ENCODE measurements at regions not wholly inside any gene's neighbourhood (a gene's known extent, or its start where the extent isn't known, plus 50 kb on each side); places are given as distances from the start of the nearest gene placed in this dataset.
"Not testable (repeated sequence)": the region's sequence is repeated elsewhere in the genome, so short reads cannot be mapped to it uniquely, and the experiment has no call there.

DNA sequence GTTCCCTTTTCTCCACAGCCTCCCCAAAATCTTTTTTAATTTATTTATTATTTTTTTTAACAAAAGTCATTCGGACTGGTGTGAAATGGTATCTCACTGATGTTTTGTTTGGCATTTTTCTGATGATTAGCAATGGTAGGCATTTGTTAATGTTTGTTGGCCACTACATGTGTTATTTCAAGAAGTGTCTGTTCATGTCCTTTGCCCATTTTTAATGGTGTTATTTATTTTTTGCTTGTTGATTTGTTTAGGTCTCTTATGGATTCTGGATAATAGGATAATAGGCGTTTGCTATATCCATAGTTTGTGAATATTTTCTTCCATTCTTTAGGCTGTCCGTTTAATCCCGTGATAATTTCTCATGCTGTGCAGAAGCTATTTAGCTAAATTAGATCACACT, 596.5 kb upstream of the DEFB115 start:
- DNase-seq (ENCODE audit: low read depth), result not testable (repeated sequence)

- not testable (repeated sequence) for DNase-seq (ENCODE audit: low read depth)
Measured at GRCh38 chr20:30668418-30668817, 589.0 kb upstream of the DEFB115 start.

DNA sequence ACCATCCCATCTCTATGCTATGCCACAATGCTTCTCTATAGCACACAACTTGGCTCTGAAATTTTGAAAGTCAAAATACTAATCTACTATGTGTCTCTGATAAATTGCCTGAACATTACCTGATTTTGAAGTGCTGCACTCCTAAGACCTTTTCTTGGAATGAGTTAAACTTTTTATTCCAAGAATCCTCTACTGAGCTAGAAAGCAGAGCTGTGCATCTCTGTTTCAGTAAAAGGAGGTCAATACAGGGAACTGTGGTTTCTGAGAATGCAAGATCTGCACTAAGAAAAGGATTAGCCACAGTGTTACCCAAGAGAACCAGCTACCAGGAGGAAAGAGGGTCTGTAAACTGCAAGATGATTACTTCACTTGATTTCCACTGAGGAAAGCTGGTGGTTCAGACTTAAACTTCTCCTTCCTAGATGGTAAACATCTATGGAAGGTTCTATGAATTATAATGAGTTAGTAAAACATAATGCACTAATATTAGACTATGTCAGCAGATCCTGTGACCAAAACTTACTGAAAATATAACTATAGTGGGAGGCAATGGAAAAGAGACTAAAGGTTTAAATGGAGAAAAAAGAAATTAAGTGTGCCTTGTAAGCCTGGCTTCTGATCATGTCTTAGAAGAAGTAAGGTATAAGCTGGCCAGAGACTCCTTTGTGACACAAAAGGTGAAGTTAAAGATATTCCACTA, 588.0 kb upstream of the DEFB115 start:
- DNase-seq (ENCODE audit: low read depth), result not testable (repeated sequence)

DNA sequence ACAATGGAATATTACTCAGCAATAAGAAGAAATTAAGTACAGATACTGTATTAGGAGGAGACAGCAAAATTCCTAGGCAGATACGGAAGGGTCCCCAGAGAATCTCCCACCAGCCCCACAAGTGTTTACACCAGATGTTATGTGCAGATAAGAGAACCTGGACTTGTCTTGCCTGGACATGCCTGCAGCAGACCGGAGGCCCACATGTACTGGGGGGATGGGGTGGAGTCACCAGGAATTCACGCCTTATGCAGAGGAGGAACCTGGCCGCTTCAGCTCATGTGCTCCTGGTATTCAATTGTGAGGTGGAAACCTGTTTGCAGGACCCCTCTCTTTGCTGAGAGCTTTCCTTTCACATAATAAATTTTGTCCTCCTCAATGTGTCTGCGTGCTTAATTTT, 586.3 kb upstream of the DEFB115 start:
- not testable (repeated sequence) for DNase-seq (ENCODE audit: low read depth)

GRCh38 chr20:30675988-30676564, 581.4 kb upstream of the DEFB115 start:
- not testable (repeated sequence) for DNase-seq (ENCODE audit: low read depth)

DNA sequence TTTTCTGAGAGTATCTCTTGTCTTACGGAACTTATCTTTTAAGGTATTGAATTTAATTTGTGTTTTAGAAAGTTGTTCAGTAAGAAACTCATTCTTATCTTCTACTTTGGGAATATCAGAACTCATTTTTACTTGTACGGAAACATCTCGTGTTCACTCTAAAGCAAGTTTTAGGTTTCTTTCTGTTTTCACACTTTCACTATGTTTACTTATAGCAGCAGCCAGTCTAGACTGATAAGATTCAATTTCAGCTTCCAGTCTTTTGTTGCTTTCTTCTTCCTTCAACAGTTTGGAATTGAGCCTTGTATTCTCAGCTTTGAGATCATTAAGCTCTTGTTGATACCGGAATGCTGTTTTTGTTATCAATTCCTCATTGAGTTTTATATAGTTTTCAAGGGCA, 575.2 kb upstream of the DEFB115 start:
- DNase-seq (ENCODE audit: low read depth), result not testable (repeated sequence)

GRCh38 chr20:30712861-30713260, 544.6 kb upstream of the DEFB115 start:
- not testable (repeated sequence) for DNase-seq (ENCODE audit: low read depth)

DNA sequence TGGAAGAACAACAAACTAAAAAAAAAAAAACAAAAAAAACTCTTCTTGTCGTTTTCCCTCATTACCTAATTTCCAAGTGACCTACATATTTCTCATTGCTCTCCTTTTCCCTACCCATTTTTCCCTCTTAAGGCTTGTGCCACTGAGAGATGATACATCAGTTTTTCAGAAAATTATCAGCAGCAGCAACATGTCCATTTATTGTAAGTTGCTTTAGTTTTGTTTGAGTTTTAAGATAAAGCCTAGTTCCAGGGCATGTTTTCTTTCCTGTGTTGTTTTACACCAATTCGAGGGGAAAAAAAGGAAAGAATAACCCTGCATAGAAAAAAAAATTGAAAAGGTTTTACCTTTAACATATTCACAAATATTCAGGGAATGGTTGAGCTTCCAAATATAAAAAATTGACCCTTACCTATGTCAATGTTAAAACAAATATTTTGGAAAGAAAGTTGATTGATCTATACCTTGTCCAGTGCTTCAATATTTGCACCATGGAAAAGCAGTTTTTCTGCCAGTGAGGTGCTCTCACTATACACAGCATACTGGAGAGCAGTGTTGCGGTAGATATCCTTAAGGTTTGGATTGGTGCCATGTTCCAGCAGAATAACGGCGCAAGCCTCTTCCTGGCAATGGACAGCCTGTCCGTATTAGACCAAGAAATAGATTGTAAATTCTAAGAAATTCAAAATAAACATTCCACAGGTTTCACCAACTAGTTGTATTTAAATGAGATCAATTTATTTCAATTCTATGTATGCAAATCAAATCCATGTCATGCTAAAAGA, 537.9 kb upstream of the DEFB115 start:
- not testable (repeated sequence) for DNase-seq (ENCODE audit: low read depth)

DNA sequence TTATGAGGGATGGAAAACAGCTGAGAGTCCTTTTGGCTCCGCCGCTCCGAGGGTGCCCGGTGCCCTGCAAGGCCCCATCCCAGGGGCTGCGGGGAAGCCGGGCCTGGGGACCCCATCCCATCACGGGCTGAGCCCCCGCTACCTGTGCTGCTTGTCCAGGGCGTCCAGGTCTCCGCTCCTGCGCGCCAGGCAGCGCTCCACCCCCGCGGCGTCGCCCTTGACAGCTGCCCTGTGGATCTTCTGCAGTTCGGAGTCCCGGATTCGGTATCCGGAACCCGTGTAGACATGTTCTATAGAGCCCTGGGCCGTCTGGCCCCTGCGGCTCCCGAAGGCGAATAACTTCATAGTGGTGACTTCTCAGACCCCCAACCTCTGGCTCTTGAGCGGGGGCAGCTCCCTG, 534.0 kb upstream of the DEFB115 start:
- not testable (repeated sequence) for DNase-seq (ENCODE audit: low read depth)

DNA sequence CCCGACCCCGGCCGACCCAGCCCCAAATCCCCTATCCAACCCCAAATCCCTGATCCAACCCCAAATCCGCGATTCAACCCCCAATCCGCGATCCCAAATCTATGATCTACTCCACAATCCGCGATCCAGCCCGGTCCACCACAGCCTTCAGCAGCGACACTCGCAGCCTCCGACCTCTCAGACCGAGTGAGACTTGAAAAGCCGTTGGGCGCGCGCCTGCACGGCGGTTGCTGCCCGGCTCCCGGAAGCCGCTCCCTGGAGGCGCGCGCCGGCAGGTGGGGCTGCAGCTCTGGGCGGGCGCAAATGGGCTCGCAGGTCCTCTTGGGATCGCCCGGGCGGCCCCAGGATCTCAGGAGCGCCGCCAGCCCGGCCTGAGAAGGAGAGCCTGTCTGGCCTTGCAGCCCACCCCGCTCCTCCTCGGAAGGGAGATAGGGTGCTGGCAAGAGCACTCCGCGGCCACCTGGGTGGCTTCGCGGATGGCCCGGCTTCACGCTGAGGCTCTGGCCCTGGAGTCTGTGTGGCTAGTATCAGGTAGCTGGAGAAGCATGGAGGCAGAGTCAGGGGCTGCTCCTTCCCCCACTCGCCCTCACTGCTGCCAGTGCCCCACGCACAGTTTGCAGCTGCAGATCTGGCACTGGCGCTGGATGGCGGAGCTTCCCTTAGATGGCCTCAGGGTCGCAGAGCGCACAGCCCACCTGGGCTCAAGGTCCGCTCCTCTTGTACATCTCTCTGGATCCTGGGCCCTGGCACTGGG, 533.4 kb upstream of the DEFB115 start:
- not testable (repeated sequence) for DNase-seq (ENCODE audit: low read depth)

DNA sequence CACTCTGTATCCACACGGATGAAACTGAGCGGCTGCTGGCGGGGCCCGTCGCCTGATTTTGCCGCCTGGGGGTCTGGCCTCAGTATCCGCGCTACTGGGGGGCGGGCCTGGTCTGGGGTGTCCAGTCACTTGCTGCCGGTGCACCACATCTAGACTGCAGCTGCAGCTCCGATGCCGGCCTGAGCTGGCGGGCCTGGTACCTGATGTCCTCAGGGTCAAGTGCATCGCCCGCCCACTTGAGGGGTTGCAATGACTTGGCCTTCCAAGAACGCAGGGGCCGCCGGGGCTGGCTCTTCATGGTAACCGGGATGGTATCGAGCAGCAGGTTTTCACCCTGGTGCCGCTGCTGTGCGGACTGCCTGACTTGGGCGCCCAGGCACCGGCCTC, 532.8 kb upstream of the DEFB115 start:
- DNase-seq (ENCODE audit: low read depth), result not testable (repeated sequence)

GRCh38 chr20:30725188-30725587, 532.3 kb upstream of the DEFB115 start:
- DNase-seq (ENCODE audit: low read depth), result not testable (repeated sequence)

DNA sequence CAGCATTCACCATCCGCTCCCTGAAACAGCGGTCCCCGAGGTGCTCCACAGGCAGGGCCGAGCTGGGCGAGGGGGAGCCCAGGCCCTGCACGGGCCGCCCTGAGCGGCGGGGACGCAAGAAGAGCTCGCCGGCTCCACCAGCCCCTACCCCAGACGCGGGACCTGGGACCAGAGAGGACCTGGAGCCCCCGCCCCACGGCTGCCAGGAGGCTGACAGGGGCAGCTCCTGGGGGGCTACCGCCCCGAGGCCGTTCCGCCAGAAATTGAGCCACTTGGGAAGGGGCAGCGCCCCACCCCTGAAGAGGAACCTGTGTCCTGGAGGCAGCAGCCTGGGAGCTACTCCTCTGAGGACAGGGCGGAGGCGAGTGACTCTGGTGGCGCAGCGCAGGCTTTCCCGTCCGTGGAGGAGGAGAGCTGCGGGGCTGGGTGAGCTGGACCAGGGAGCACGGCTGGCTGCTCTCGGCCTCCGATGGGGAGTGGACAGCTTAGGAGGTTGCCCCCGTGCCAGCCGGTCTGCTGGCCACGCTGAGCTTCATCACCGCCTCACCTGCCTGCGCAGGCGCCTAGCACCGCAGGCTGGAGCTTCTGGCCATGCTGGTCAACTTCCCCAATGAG, 529.1 kb upstream of the DEFB115 start:
- DNase-seq (ENCODE audit: low read depth), result not testable (repeated sequence)
